Activated CD4-positive, CD25-positive, alpha-beta regulatory T cell treated with anti-CD3 and anti-CD28 coated beads, Interleukin-2, amount 50 U/mL, for 24 hours (primary cell): ENCODE measurements at regions not wholly inside any gene's neighbourhood (a gene's known extent, or its start where the extent isn't known, plus 50 kb on each side); places are given as distances from the start of the nearest gene placed in this dataset.

ENCODE experiments used
- ATAC-seq, 2 donors: fragments of 150-1000 bp; cut with Tn5 transposase; one replicate each; pipeline ENCODE4 v1.10.0; 2021; ENCODE audit warnings: mild to moderate bottlenecking in 1 of 2, moderate library complexity in 1 of 2

GRCh38 chr13:106029676-106030290 lies 505.7 kb downstream of the EFNB2 start:
- ATAC-seq: no peak

GRCh38 chr13:106028911-106029310 lies 506.6 kb downstream of the EFNB2 start:
- no peak for ATAC-seq

- ATAC-seq: no peak
Measured at GRCh38 chr13:106011600-106011999, 523.9 kb downstream of the EFNB2 start.

- no peak for ATAC-seq
Measured at GRCh38 chr13:106010836-106011235, 524.6 kb downstream of the EFNB2 start.

GRCh38 chr13:106008540-106008939 lies 526.9 kb downstream of the EFNB2 start:
- ATAC-seq: no peak

GRCh38 chr13:106007156-106007555 lies 528.3 kb downstream of the EFNB2 start:
- ATAC-seq: no peak

- no peak for ATAC-seq
Measured at GRCh38 chr13:106003651-106004050, 531.8 kb downstream of the EFNB2 start.

- no peak for ATAC-seq
Measured at GRCh38 chr13:106001443-106001842, 534.0 kb downstream of the EFNB2 start.

GRCh38 chr13:105997581-105998550 lies 537.6 kb downstream of the EFNB2 start:
- ATAC-seq: no peak

GRCh38 chr13:105996391-105997025 lies 539.0 kb downstream of the EFNB2 start:
- ATAC-seq: no peak

GRCh38 chr13:105994340-105994739 lies 541.1 kb downstream of the EFNB2 start:
- ATAC-seq: no peak

- no peak for ATAC-seq
Measured at GRCh38 chr13:105991622-105992277, 543.7 kb downstream of the EFNB2 start.

GRCh38 chr13:105991131-105991530 lies 544.3 kb downstream of the EFNB2 start:
- ATAC-seq: no peak

GRCh38 chr13:105990256-105990958 lies 545.1 kb downstream of the EFNB2 start:
- no peak for ATAC-seq

GRCh38 chr13:105984646-105985045 lies 550.8 kb downstream of the EFNB2 start:
- no peak for ATAC-seq

- ATAC-seq: no peak
Measured at GRCh38 chr13:105984236-105984635, 551.2 kb downstream of the EFNB2 start.

GRCh38 chr13:105982219-105982930 lies 553.1 kb downstream of the EFNB2 start:
- ATAC-seq: no peak

GRCh38 chr13:105979131-105980011 lies 556.1 kb downstream of the EFNB2 start:
- no peak for ATAC-seq

GRCh38 chr13:105974380-105974779 lies 561.1 kb downstream of the EFNB2 start:
- no peak for ATAC-seq

GRCh38 chr13:105972811-105973590 lies 562.5 kb downstream of the EFNB2 start:
- no peak for ATAC-seq
